ENCODE measurements at regions not wholly inside any gene's neighbourhood (a gene's known extent, or its start where the extent isn't known, plus 50 kb on each side); places are given as distances from the start of the nearest gene placed in this dataset.
"Not testable (repeated sequence)": the region's sequence is repeated elsewhere in the genome, so short reads cannot be mapped to it uniquely, and the experiment has no call there.

- DNase-seq = no peak
These were observed 1897.6 kb upstream of the FLRT2 start for GRCh38 chr14:83632375-83632774.

- DNase-seq = no peak
These were observed 1891.0 kb upstream of the FLRT2 start for GRCh38 chr14:83638748-83639504.

GRCh38 chr14:83639505-83639875 lies 1890.5 kb upstream of the FLRT2 start:
- DNase-seq = not testable (repeated sequence)

- no peak for DNase-seq
These were observed 1883.7 kb upstream of the FLRT2 start for GRCh38 chr14:83646228-83646627.

GRCh38 chr14:83660597-83660996 lies 1869.3 kb upstream of the FLRT2 start:
- no peak for DNase-seq

- no peak for DNase-seq
These were observed 1865.6 kb upstream of the FLRT2 start for GRCh38 chr14:83664389-83664788.

GRCh38 chr14:83689265-83689664 lies 1840.7 kb upstream of the FLRT2 start:
- DNase-seq = no peak

- DNase-seq = no peak
These were observed 1832.8 kb upstream of the FLRT2 start for GRCh38 chr14:83697099-83697498.

- no peak for DNase-seq
These were observed 1827.3 kb upstream of the FLRT2 start for GRCh38 chr14:83702619-83703018.

GRCh38 chr14:83706231-83706954 lies 1823.6 kb upstream of the FLRT2 start:
- no peak for DNase-seq

GRCh38 chr14:83707056-83707455 lies 1822.9 kb upstream of the FLRT2 start:
- DNase-seq = no peak

GRCh38 chr14:83709116-83709515 lies 1820.8 kb upstream of the FLRT2 start:
- no peak for DNase-seq

- no peak for DNase-seq
These were observed 1818.9 kb upstream of the FLRT2 start for GRCh38 chr14:83711046-83711445.

GRCh38 chr14:83712418-83713129 lies 1817.4 kb upstream of the FLRT2 start:
- no peak for DNase-seq

- DNase-seq = no peak
These were observed 1816.2 kb upstream of the FLRT2 start for GRCh38 chr14:83713732-83714131.

- DNase-seq = no peak
These were observed 1815.8 kb upstream of the FLRT2 start for GRCh38 chr14:83714151-83714550.

GRCh38 chr14:83719435-83719834 lies 1810.5 kb upstream of the FLRT2 start:
- DNase-seq = not testable (repeated sequence)

GRCh38 chr14:83733670-83734069 lies 1796.3 kb upstream of the FLRT2 start:
- DNase-seq = no peak

GRCh38 chr14:83734431-83734830 lies 1795.5 kb upstream of the FLRT2 start:
- no peak for DNase-seq

GRCh38 chr14:83741269-83741668 lies 1788.7 kb upstream of the FLRT2 start:
- DNase-seq = no peak

- DNase-seq = no peak
These were observed 1785.7 kb upstream of the FLRT2 start for GRCh38 chr14:83744224-83744623.

- peak in 1 of 58 donors; percentile 0 for DNase-seq
These were observed 1785.1 kb upstream of the FLRT2 start for GRCh38 chr14:83744891-83745290.
